ENCODE measurements at regions not wholly inside any gene's neighbourhood (a gene's known extent, or its start where the extent isn't known, plus 50 kb on each side); places are given as distances from the start of the nearest gene placed in this dataset.

DNA sequence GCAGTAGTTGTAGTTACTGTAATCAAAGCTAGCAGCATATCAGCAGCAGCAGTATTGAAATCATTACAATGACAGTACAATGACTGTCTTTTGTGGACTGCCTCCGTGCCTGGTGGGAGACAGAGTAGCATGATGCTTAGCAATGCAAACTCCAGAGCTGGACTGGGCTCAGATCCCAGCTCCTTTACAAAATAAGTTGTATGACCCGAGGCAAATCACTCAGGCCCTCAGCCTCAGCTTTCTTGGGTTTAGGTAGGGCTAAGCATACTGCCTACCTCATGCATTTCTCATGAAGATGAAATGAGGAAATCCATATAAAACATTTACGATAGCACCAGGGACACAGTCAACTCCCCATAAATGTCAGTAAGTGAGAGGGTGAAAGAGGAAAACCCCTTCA lies 170.7 kb downstream of the TTC32 start:
- Mint-ChIP-seq H3K4me3 (no peak overlapping the region), H3K4me1 (ENCODE audit: low read depth in 2 of 2) (peaks cover 0 to 2% of the 10 kb centered on the region in 2 donors), H3K27ac (no peak overlapping the region), H3K27me3 (peaks cover 33 to 45% of the 10 kb centered on the region in 2 donors), H3K9me3 (no peaks in the 10 kb centered on the region), H3K36me3 (ENCODE audit: insufficient read depth) (peaks cover 2% of the 10 kb centered on the region)
- DNase-seq, result no peak
- ATAC-seq (replicated peaks), result no peak

DNA sequence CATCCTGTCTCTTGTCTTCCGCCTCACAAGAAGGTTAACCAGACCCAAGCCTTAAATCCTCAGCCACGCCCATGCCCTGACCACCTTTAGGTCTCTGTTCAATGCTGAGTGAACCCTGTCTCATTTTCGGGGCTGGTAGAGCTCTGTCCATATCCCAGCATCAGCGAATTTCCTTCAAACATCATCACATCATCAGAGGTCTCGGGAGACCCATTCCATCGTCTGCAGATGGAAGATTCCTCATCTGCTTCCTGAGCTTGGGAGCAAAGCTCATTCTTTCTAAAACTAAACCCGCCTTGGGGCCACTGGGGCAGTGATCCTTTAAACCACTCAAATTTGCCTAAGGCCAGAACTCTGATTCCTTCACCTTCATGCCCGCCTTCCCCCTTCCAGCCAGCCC lies 173.7 kb downstream of the TTC32 start:
- H3K4me1 Mint-ChIP-seq (ENCODE audit: low read depth in 2 of 2), result peaks cover 0 to 2% of the 10 kb centered on the region in 2 donors
- DNase-seq, result no peak
- H3K36me3 Mint-ChIP-seq (ENCODE audit: insufficient read depth), result no peaks in the 10 kb centered on the region
- no peak overlapping the region for H3K4me3 Mint-ChIP-seq
- no peaks in the 10 kb centered on the region for H3K9me3 Mint-ChIP-seq
- ATAC-seq (replicated peaks), result no peak
- no peak overlapping the region for H3K27ac Mint-ChIP-seq
- H3K27me3 Mint-ChIP-seq, result peaks cover 20 to 34% of the 10 kb centered on the region in 2 donors

DNA sequence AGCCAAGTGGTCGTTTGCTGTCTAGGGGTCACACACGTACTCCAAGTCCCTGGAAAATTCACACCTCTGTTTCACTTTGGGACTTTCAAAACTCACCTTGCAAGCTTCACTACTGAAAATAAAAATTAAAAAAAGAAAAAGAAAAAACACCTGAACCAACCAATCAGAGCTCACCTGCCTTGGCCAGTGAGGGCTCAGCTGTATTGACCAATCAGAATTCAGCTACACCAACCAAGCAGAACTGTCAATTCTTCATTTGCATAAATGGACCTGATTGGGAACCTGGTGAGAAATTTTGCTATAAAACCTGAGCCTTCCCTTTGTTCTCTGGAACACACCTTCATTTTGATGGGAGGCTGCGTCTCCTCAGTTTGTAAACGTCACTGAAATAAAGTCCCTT lies 176.4 kb downstream of the TTC32 start:
- Mint-ChIP-seq H3K4me1 (ENCODE audit: low read depth in 2 of 2) (peaks cover 0 to 2% of the 10 kb centered on the region in 2 donors), H3K36me3 (ENCODE audit: insufficient read depth) (no peaks in the 10 kb centered on the region)
- no peak for ATAC-seq (replicated peaks)

DNA sequence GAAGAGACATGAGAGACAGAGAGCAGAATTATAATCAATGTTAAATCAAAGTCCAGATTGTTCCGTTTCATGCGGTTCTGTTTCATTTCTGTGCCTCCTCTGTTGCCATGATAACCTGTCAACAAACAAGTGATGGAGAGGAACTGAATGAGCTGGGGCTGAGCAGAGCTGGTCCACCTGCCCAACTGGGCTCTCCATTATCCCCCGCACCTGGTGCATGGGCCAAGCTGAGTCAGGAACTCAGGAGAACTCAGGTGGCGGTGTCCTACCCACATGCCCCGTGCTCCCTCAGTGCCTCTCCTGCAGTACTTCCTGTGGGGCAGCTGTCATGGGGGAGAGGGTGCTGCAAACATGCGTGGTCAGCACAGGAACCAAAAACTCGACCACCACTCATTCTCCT lies 178.8 kb downstream of the TTC32 start:
- no peak for ATAC-seq (replicated peaks)
- Mint-ChIP-seq H3K4me1 (ENCODE audit: low read depth in 2 of 2) (peaks cover 0 to 2% of the 10 kb centered on the region in 2 donors), H3K27me3 (peaks cover under 1 to 41% of the 10 kb centered on the region in 2 donors), H3K27ac (no peak overlapping the region), H3K4me3 (no peak overlapping the region), H3K36me3 (ENCODE audit: insufficient read depth) (no peaks in the 10 kb centered on the region), H3K9me3 (no peaks in the 10 kb centered on the region)
- no peak for DNase-seq

More for the DNA sequence above, 176.4 kb downstream of the TTC32 start:
- peaks cover 9 to 29% of the 10 kb centered on the region in 2 donors for H3K27me3 Mint-ChIP-seq
- DNase-seq, result no peak
- H3K9me3 Mint-ChIP-seq, result no peaks in the 10 kb centered on the region
- H3K4me3 Mint-ChIP-seq, result no peak overlapping the region
- no peak overlapping the region for H3K27ac Mint-ChIP-seq

DNA sequence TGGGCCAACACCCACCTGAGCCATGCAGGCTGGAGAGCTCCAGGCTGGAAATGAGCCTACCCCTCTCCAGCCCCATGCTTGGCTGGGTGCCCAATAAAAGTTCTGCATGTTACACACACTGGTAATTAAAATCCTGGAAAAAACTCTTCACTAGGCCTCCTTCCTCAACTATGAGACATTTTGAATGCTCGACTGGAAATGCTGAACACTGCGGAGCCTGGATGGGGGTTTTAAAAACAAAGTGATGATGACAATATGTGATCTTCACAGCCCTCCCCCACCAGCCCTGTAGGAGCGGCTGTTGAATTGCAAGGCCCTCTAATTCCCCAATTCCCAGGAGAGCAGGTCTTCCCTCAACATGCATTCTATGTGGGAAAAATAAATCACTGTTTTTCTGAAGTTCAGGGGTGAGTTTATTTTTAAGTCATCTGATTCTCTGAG lies 179.2 kb downstream of the TTC32 start:
- DNase-seq (no peak), ATAC-seq (replicated peaks) (no peak)
- H3K27me3 Mint-ChIP-seq, result peaks cover 3 to 41% of the 10 kb centered on the region in 2 donors
- no peaks in the 10 kb centered on the region for H3K9me3 Mint-ChIP-seq
- H3K4me3 Mint-ChIP-seq, result no peak overlapping the region
- H3K27ac Mint-ChIP-seq, result no peak overlapping the region
- peaks cover 0 to 2% of the 10 kb centered on the region in 2 donors for H3K4me1 Mint-ChIP-seq (ENCODE audit: low read depth in 2 of 2)
- H3K36me3 Mint-ChIP-seq (ENCODE audit: insufficient read depth), result no peaks in the 10 kb centered on the region

DNA sequence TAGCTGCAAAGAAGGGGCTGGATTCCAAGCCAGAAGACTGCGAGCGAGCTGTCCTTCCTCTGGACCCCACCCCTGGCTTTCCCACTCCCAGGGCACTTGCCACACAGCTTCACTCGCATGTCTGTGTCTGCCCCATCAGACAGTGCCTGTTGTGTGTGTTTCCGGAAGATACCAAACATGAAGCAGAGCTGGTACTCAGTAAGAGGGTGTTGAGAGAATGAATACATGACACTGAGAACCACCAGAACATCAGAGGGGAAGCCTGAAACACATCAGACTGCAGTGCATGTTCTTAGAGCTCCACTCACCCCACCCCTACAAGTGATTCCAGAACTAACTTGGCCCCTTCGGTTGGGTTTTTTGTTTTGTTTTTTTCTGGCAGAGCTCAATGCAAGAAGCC lies 181.5 kb downstream of the TTC32 start:
- peaks cover 12 to 51% of the 10 kb centered on the region in 2 donors for H3K27me3 Mint-ChIP-seq
- no peak for ATAC-seq (replicated peaks)
- H3K4me3 Mint-ChIP-seq, result no peak overlapping the region
- no peaks in the 10 kb centered on the region for H3K4me1 Mint-ChIP-seq (ENCODE audit: low read depth in 2 of 2)
- H3K9me3 Mint-ChIP-seq, result no peaks in the 10 kb centered on the region
- H3K36me3 Mint-ChIP-seq (ENCODE audit: insufficient read depth), result no peaks in the 10 kb centered on the region
- DNase-seq, result no peak
- no peak overlapping the region for H3K27ac Mint-ChIP-seq

DNA sequence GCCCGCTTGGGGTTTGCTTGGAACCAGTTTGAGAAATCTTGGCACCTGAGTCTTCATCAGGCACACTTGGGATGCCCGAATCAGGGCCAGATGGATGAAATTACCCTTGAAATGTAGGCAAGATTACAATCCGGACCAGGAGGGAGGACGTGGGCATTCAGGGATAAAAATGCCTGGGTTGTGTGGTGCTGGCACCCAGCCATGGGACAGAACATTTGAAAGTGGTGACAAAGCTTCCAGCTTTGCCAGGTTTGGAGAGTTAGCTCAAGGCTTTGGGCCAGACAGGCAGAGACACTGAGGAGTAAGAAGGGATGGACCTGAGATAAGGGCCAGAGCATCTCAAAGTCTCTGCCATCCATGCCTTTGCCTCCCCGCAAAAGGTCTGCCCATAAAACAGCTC lies 182.2 kb downstream of the TTC32 start:
- Mint-ChIP-seq H3K4me1 (ENCODE audit: low read depth in 2 of 2) (no peaks in the 10 kb centered on the region), H3K4me3 (no peak overlapping the region), H3K36me3 (ENCODE audit: insufficient read depth) (no peaks in the 10 kb centered on the region), H3K27me3 (peaks cover 12 to 51% of the 10 kb centered on the region in 2 donors), H3K27ac (no peak overlapping the region), H3K9me3 (no peaks in the 10 kb centered on the region)
- ATAC-seq (replicated peaks), result no peak
- DNase-seq, result no peak

DNA sequence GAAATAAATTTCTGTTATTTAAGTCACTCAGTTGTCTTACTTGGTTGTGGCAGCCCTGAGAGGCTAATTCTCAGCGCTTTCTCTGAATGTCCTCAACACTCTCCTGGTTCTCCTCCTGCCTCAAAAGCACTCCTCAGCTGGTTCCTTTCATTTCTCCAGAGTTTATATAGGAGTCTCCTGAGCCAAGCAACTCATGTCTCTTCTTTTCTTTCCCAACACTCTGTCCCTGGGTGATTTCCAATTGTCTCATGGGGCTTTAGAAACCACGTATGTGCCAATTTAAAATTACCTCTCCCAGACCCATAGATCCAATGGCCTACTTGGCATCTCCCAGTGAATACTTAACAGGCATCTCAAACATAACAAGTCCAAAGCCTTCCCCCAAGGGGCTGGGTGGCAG lies 184.3 kb downstream of the TTC32 start:
- Mint-ChIP-seq H3K27ac (no peak overlapping the region), H3K4me1 (ENCODE audit: low read depth in 2 of 2) (no peaks in the 10 kb centered on the region), H3K27me3 (peaks cover 12 to 59% of the 10 kb centered on the region in 2 donors), H3K9me3 (peaks cover 0 to 5% of the 10 kb centered on the region in 2 donors), H3K36me3 (ENCODE audit: insufficient read depth) (no peaks in the 10 kb centered on the region), H3K4me3 (no peak overlapping the region)
- DNase-seq (no peak), ATAC-seq (replicated peaks) (no peak)

DNA sequence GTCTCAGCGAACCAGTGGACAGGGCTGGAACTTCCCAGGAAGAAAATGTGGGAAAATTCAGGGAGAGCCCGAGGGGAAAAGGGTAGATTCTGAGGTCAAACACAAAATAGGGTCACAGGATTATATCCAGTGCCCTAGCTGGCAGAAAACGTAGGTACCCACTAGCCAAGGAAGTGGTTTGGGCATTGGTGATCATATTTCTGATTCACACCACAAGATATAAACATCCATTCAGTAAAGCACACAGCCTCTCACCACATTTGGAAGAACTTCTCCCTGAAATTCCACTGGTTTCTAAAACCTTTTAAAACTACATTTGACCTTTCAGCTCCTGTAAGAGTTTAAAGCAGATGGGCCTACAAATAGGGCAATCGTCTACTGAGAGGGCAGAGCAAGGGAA lies 186.9 kb downstream of the TTC32 start:
- Mint-ChIP-seq H3K9me3 (peaks cover 0 to 5% of the 10 kb centered on the region in 2 donors), H3K27me3 (peaks cover 12 to 47% of the 10 kb centered on the region in 2 donors), H3K4me1 (ENCODE audit: low read depth in 2 of 2) (no peaks in the 10 kb centered on the region), H3K27ac (no peak overlapping the region), H3K36me3 (ENCODE audit: insufficient read depth) (no peaks in the 10 kb centered on the region), H3K4me3 (no peak overlapping the region)
- no peak for ATAC-seq (replicated peaks)
- DNase-seq, result no peak

DNA sequence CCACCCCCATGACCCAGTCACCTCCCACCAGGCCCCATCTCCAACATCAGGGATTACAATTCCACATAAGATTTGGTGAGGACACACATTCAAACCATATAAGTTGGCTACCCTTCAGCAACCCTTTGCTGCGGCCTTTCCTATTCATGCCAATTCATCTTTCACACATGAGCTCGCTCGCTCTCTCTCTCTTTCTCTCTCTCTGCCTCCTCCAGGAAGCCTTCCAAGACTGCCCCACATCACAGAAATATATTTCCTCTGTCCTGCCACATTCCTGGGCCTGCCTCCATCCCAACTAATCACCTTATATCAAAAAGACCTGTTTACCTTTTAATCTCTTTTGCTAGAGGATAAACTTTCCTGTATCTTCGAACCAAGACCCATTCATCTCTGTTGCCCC lies 188.9 kb downstream of the TTC32 start:
- Mint-ChIP-seq H3K9me3 (peaks cover 0 to 5% of the 10 kb centered on the region in 2 donors), H3K27me3 (peaks cover 14 to 27% of the 10 kb centered on the region in 2 donors), H3K4me1 (ENCODE audit: low read depth in 2 of 2) (no peaks in the 10 kb centered on the region), H3K27ac (no peak overlapping the region), H3K4me3 (no peak overlapping the region), H3K36me3 (ENCODE audit: insufficient read depth) (no peaks in the 10 kb centered on the region)
- ATAC-seq (replicated peaks) (no peak), DNase-seq (no peak)

DNA sequence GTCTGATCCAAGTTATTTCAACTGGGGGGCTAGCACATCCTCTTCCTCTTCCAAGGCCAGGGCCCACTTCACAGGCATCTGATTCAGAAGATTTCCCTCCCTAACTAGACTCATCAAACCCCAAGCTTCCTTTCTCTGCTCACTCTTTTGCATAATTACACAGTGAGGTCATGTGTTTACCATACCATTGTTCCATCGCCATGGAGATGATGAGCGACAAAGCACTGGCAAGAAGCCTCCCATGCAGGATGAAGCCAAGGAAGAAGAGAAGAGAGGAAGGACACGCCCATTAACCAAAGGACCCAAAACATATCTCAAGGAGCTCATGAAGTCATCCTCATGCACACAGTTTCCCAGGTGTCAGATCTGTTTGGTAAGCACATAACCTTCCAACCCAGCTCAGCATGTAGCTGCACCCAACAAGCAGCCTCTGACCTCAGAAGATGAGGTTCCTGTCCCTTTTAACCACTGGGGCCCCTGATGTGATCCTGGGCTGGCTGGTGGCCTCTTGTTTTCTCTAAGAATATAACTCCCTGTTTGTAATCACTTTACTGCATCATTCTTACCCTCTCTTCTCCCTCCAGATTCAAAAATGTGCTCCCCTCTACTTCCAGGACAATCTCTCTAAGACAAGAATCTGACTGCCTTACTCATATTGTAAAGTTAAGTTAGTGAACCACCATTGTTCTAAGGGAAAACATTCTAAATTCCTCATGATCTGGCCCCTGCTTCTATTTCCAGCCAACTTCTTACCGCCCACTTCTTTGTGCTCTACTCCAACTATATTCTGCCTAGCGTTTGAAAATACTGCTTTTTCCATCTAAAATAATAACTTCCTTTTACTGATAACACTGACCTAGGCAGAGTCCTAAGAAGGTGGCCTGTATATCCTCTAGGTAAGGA lies 190.1 kb downstream of the TTC32 start:
- ATAC-seq (replicated peaks), result peak; percentile 21
- Mint-ChIP-seq H3K4me1 (ENCODE audit: low read depth in 2 of 2) (no peaks in the 10 kb centered on the region), H3K27ac (no peak overlapping the region), H3K9me3 (peaks cover 0 to 5% of the 10 kb centered on the region in 2 donors), H3K27me3 (peaks cover 18 to 29% of the 10 kb centered on the region in 2 donors), H3K4me3 (no peak overlapping the region), H3K36me3 (ENCODE audit: insufficient read depth) (no peaks in the 10 kb centered on the region)
- no peak for DNase-seq

DNA sequence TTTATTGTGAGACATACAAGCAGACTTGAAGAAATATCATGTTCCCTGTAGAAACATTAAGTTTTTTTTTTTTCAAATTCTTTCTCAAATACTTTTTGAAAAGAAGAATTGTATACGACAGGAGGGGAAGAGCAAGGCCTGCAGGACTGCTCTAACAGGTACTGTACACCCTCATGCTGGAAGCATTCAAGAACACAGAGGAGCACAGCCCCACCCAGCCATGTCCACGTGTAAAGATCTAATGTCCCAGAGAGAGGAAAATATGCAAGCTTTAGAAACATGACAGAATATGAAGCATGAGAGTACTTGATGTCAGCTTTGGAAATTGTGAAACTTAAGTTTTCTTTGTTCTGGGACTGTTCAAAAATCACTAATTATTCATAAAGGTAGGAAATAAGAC lies 191.6 kb downstream of the TTC32 start:
- no peak for ATAC-seq (replicated peaks)

DNA sequence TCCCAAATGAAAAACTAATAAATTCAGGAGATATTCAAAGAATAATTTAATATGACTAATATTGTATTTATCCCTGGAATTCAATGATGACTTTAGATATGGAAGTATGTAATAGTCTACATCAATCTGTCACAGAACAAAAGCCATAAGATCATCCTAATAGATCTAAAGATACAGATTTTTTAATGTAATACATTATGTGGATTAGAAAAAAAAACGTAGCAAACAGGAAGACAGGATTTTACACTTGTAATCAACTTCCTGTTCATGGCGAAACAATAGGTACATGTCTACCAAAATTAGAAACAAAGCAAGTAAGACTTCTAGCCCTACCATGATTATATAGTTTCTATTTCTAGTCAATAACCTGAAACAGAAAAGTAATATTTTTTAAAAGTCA lies 192.2 kb downstream of the TTC32 start:
- Mint-ChIP-seq H3K27ac (no peak overlapping the region), H3K27me3 (peaks cover 14 to 19% of the 10 kb centered on the region in 2 donors), H3K9me3 (peaks cover 0 to 5% of the 10 kb centered on the region in 2 donors), H3K4me3 (no peak overlapping the region), H3K36me3 (ENCODE audit: insufficient read depth) (no peaks in the 10 kb centered on the region), H3K4me1 (ENCODE audit: low read depth in 2 of 2) (no peaks in the 10 kb centered on the region)
- DNase-seq (no peak), ATAC-seq (replicated peaks) (no peak)

More for the DNA sequence above, 191.6 kb downstream of the TTC32 start:
- Mint-ChIP-seq H3K27me3 (peaks cover 14 to 19% of the 10 kb centered on the region in 2 donors), H3K36me3 (ENCODE audit: insufficient read depth) (no peaks in the 10 kb centered on the region), H3K27ac (no peak overlapping the region), H3K4me1 (ENCODE audit: low read depth in 2 of 2) (no peaks in the 10 kb centered on the region), H3K9me3 (peaks cover 0 to 5% of the 10 kb centered on the region in 2 donors), H3K4me3 (no peak overlapping the region)
- no peak for DNase-seq

DNA sequence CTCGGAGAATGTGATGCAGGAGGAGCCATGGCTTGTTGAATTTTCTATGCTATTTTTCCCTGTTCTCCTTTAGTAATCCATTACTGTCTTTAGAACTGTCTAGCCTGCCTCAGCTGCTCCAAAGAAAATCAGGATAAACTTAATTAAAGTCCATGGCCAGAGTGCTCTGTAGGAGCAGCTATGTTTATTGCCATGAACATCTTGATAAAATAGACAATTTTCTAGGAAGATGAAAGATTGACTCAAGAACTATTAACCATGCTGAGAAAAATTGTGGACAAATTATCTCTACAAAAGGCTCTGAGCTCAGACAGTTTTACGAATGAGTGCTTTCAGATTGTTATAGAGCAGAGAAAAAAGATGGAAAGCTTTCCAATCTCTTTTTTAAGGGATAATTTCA lies 193.0 kb downstream of the TTC32 start:
- peaks cover 14 to 16% of the 10 kb centered on the region in 2 donors for H3K27me3 Mint-ChIP-seq
- no peak overlapping the region for H3K27ac Mint-ChIP-seq
- peaks cover 0 to 5% of the 10 kb centered on the region in 2 donors for H3K9me3 Mint-ChIP-seq
- DNase-seq (no peak), ATAC-seq (replicated peaks) (no peak)
- no peaks in the 10 kb centered on the region for H3K36me3 Mint-ChIP-seq (ENCODE audit: insufficient read depth)
- no peak overlapping the region for H3K4me3 Mint-ChIP-seq
- no peaks in the 10 kb centered on the region for H3K4me1 Mint-ChIP-seq (ENCODE audit: low read depth in 2 of 2)

All from effector memory CD8-positive, alpha-beta T cell (primary cell).